Smooth muscle cell (in vitro differentiated cells): ENCODE measurements at regions not wholly inside any gene's neighbourhood (a gene's known extent, or its start where the extent isn't known, plus 50 kb on each side); places are given as distances from the start of the nearest gene placed in this dataset.

Experiments used
- DNase-seq: peaks from one replicate; lab custom pipeline; 2025; ENCODE audit not compliant: unreplicated experiment; lab: John Stamatoyannopoulos, UW
- H2AFZ ChIP-seq: fragments of 200-600 bp; sonication (generic); 2 replicates; pipeline ENCODE4 v1.6.0; 2016; ENCODE audit warnings: antibody characterized with exemption, low read depth, mild to moderate bottlenecking
- H3F3A ChIP-seq: fragments of 200-600 bp; sonication (generic); 2 replicates; pipeline ENCODE4 v1.6.0; 2017; ENCODE audit warnings: antibody characterized with exemption, low read depth
- H3K27ac ChIP-seq: fragments of 200-600 bp; sonication (generic); 2 replicates; pipeline ENCODE4 v1.5.1; 2016; ENCODE audit warnings: low read depth, mild to moderate bottlenecking
- H3K27me3 ChIP-seq: fragments of 200-600 bp; sonication (generic); 2 replicates; pipeline ENCODE4 v1.6.1; 2016; ENCODE audit warnings: low read depth, mild to moderate bottlenecking
- H3K36me3 ChIP-seq: fragments of 200-600 bp; sonication (generic); 2 replicates; pipeline ENCODE4 v1.5.1; 2016; ENCODE audit warnings: low read depth
- H3K4me1 ChIP-seq: fragments of 200-600 bp; sonication (generic); 2 replicates; pipeline ENCODE4 v1.5.1; 2016; ENCODE audit warnings: low read depth
- H3K4me2 ChIP-seq: fragments of 200-600 bp; sonication (generic); 2 replicates; pipeline ENCODE4 v1.6.0; 2016; ENCODE audit warnings: mild to moderate bottlenecking
- H3K4me3 ChIP-seq: fragments of 200-600 bp; sonication (generic); 2 replicates; pipeline ENCODE4 v1.5.1; 2016; ENCODE audit warnings: mild to moderate bottlenecking
- H3K79me2 ChIP-seq: fragments of 200-600 bp; sonication (generic); 2 replicates; pipeline ENCODE4 v1.6.0; 2016; ENCODE audit warnings: low read depth, mild to moderate bottlenecking
- H3K9ac ChIP-seq: fragments of 200-600 bp; sonication (generic); 2 replicates; pipeline ENCODE4 v1.6.0; 2016; ENCODE audit warnings: low read depth
- H3K9me3 ChIP-seq: fragments of 200-600 bp; sonication (generic); replicated peaks from 2 replicates; pipeline ENCODE4 v1.5.1; 2016; ENCODE audit warnings: low read depth
- H4K20me1 ChIP-seq: fragments of 200-600 bp; sonication (generic); 2 replicates; pipeline ENCODE4 v1.6.0; 2016; ENCODE audit warnings: low read depth
- WGBS: methylation state at CpG from one replicate; pipeline ENCODE4 v1.1.7; 2016; ENCODE audit warnings: low lambda C conversion rate; 5-methylcytosine and 5-hydroxymethylcytosine counted together
- TF ChIP-seq, protein P1 (sequence below): fragments of 200-600 bp; sonication (generic); IDR thresholded peaks from 2 replicates; pipeline ENCODE4 v1.5.1; 2017; ENCODE audit warnings: borderline replicate concordance, mild to moderate bottlenecking, antibody characterized with exemption; ENCODE audit not compliant: insufficient read depth, poor library complexity, severe bottlenecking

DNA sequence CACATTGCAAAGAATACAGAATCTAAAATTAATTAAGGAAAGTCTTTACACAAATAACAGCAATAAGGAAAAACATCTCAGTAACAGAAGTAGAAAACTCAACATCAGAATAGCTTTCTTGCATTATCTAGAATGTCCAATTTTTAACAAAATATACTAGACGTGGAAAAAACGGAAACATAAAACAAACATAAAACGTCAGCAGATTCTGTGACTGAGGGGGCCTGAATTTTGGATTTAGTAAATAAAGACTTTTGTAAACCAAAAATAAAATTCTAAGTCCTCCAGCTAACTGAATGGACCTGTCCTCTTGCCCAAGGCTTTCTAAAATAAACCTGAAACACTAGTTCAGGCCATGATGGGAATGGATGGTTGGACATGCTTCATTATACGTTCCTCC is 773.5 kb upstream of the LRRTM1 start:
- no peak for DNase-seq
- Histone ChIP-seq H3F3A (no peaks in the 10 kb centered on the region), H3K4me3 (no peak overlapping the region), H3K27me3 (no peaks in the 10 kb centered on the region), H3K9ac (no peak overlapping the region), H3K4me1 (no peaks in the 10 kb centered on the region), H3K36me3 (no peaks in the 10 kb centered on the region), H3K4me2 (no peak overlapping the region), H3K79me2 (no peaks in the 10 kb centered on the region), H3K27ac (no peak overlapping the region), H2AFZ (no peak overlapping the region), H3K9me3 (no peaks in the 10 kb centered on the region), H4K20me1 (no peaks in the 10 kb centered on the region)
- TF ChIP-seq, protein P1, sequence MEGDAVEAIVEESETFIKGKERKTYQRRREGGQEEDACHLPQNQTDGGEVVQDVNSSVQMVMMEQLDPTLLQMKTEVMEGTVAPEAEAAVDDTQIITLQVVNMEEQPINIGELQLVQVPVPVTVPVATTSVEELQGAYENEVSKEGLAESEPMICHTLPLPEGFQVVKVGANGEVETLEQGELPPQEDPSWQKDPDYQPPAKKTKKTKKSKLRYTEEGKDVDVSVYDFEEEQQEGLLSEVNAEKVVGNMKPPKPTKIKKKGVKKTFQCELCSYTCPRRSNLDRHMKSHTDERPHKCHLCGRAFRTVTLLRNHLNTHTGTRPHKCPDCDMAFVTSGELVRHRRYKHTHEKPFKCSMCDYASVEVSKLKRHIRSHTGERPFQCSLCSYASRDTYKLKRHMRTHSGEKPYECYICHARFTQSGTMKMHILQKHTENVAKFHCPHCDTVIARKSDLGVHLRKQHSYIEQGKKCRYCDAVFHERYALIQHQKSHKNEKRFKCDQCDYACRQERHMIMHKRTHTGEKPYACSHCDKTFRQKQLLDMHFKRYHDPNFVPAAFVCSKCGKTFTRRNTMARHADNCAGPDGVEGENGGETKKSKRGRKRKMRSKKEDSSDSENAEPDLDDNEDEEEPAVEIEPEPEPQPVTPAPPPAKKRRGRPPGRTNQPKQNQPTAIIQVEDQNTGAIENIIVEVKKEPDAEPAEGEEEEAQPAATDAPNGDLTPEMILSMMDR: no peak
- 69% methylated on average over 4 of the region's 4 CpGs for WGBS

DNA sequence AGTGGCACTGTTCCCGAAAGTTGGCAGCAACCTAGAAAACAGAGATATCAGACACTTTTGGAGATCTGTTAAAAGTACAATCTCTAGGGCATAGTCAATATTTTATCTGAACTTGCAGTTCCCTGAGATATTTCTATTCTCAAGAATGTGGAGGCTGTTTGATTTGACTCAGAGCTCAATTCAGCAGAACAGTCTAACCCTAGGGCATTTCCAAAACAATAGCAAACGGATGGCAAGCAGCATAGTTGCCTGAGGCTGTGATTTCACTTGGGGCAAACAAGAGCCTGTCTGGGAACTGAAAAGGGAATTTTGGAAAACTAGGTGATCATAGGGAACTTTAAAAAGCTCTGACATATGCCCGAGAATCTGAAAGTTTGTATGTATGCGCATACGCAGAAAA is 772.8 kb upstream of the LRRTM1 start:
- H3K27ac ChIP-seq: no peak overlapping the region
- peak overlapping the region; percentile 45 for H3K4me2 ChIP-seq
- H3K27me3 ChIP-seq: no peaks in the 10 kb centered on the region
- H2AFZ ChIP-seq: peak overlapping the region; percentile 55
- H3K4me3 ChIP-seq: no peak overlapping the region
- WGBS: 48% methylated on average over 5 of the region's 5 CpGs
- no peaks in the 10 kb centered on the region for H3K36me3 ChIP-seq
- H4K20me1 ChIP-seq: no peaks in the 10 kb centered on the region
- no peaks in the 10 kb centered on the region for H3K9me3 ChIP-seq
- H3K4me1 ChIP-seq: no peaks in the 10 kb centered on the region
- H3K9ac ChIP-seq: no peak overlapping the region
- no peak for DNase-seq
- TF ChIP-seq, protein P1: no peak
- H3F3A ChIP-seq: no peaks in the 10 kb centered on the region
- H3K79me2 ChIP-seq: no peaks in the 10 kb centered on the region

DNA sequence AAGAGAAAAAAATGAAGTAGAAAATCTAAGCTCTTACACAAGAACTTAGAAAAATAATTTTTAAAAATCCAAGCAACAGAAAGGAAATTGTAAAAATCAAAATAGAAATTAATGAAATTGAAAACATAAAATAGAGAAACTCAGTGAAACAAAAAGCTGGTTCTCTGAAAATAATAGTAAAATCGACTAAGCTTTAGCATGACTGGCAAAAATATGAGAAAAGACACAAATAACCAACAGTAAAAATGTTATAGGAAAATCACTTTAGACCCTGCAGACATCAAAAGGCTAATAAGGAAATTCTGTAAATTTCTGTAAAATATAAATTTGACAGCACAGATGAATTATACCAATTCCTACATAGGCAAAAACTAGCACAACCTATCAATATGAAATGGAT is 768.9 kb upstream of the LRRTM1 start:
- WGBS: 91% methylated on average over 1 of the region's 1 CpG
- no peak for DNase-seq
- Histone ChIP-seq H3K9me3 (no peaks in the 10 kb centered on the region), H3K79me2 (no peaks in the 10 kb centered on the region), H3K4me2 (no peak overlapping the region), H4K20me1 (no peaks in the 10 kb centered on the region), H3F3A (no peaks in the 10 kb centered on the region), H3K4me3 (no peak overlapping the region), H3K9ac (no peak overlapping the region), H3K27me3 (no peaks in the 10 kb centered on the region), H3K27ac (no peak overlapping the region), H3K4me1 (no peaks in the 10 kb centered on the region), H3K36me3 (no peaks in the 10 kb centered on the region), H2AFZ (no peak overlapping the region)
- TF ChIP-seq, protein P1: no peak

DNA sequence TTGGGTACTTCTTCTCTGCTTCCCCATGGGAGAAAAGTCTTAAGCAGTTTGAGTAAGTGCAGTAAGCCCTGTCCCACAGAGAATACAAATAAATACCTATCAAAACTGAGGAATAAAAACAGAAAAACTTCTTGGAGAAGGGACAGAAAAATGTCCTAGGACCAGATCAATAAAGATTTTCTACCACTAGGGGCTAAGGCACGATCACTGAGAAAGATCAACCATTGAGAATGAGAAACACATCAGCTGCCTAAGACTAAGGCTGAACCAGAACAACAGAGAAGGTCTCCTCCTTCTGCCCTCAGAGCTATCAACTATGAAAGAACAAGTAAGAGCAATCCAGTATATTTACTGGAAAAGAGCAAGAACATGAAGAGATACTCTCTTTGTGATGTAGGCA is 763.6 kb upstream of the LRRTM1 start:
- Histone ChIP-seq H2AFZ (no peak overlapping the region), H3K9me3 (no peaks in the 10 kb centered on the region), H3K27ac (no peak overlapping the region), H3K4me2 (no peak overlapping the region), H3K4me1 (no peaks in the 10 kb centered on the region), H3K9ac (no peak overlapping the region), H3K79me2 (no peaks in the 10 kb centered on the region), H3K27me3 (no peaks in the 10 kb centered on the region), H4K20me1 (no peaks in the 10 kb centered on the region), H3K4me3 (no peak overlapping the region), H3K36me3 (no peaks in the 10 kb centered on the region), H3F3A (no peaks in the 10 kb centered on the region)
- 65% methylated on average over 1 of the region's 1 CpG for WGBS
- no peak for DNase-seq
- TF ChIP-seq, protein P1: no peak
